ENCODE measurements at regions not wholly inside any gene's neighbourhood (a gene's known extent, or its start where the extent isn't known, plus 50 kb on each side); places are given as distances from the start of the nearest gene placed in this dataset.

DNA sequence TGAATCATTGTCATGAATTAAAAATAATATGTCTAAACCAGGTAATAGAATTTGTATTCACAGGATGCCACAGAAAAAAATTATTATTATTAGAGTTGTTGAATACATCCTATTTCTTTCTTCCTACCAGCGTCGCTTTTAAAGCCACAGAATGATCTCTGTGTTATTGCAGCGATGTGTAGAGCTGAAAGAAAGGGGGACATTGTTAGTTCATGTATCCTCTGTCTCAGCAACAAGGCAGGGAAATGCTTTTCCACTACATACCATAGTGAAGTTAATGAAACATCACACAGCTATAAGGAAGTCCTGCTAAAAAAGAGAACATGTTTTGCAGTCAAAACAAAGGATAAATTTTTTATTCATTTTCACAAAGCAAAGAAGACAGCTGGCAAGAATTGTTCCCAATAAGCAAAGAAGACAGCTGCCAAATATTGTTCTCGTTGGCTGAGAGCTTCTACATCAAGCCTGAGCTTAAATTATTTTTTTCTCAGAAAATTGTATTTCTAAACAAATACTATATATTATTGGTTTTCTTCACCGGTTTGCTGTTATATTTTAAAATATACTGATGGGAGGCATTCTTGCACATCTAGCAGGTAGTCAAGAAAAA lies 1234.4 kb downstream of the SUCLG1 start:
- Histone ChIP-seq H4K20me1 (ENCODE audit: insufficient read depth, low read length) (no peaks in the 10 kb centered on the region), H3K4me2 (ENCODE audit: insufficient read depth, low read length) (no peak overlapping the region), H3K36me3 (ENCODE audit: insufficient read depth, low read length) (no peaks in the 10 kb centered on the region), H2AFZ (ENCODE audit: low read depth, low read length) (no peak overlapping the region), H3K27ac (ENCODE audit: low read length) (no peak overlapping the region), H3K4me1 (ENCODE audit: insufficient read depth, low read length) (no peaks in the 10 kb centered on the region), H3K79me2 (ENCODE audit: insufficient read depth, low read length) (no peaks in the 10 kb centered on the region), H3K27me3 (ENCODE audit: insufficient read depth, low read length, poor library complexity) (no peaks in the 10 kb centered on the region), H3K9ac (ENCODE audit: low read depth, low read length) (no peak overlapping the region), H3K9me3 (ENCODE audit: insufficient read depth, low read length, severe bottlenecking) (no peaks in the 10 kb centered on the region), H3K4me3 (ENCODE audit: low read depth in 1 of 2, low read length in 2 of 2) (no peak overlapping the region)
- no peak for DNase-seq
- ATAC-seq (ENCODE audit: insufficient read depth, low read depth) = no peak
- TF ChIP-seq EZH2 (IDR thresholded peaks at IDR 0.05; ENCODE audit: borderline replicate concordance, low read depth, low read length, severe bottlenecking) = no peak
- TF ChIP-seq, protein P1, sequence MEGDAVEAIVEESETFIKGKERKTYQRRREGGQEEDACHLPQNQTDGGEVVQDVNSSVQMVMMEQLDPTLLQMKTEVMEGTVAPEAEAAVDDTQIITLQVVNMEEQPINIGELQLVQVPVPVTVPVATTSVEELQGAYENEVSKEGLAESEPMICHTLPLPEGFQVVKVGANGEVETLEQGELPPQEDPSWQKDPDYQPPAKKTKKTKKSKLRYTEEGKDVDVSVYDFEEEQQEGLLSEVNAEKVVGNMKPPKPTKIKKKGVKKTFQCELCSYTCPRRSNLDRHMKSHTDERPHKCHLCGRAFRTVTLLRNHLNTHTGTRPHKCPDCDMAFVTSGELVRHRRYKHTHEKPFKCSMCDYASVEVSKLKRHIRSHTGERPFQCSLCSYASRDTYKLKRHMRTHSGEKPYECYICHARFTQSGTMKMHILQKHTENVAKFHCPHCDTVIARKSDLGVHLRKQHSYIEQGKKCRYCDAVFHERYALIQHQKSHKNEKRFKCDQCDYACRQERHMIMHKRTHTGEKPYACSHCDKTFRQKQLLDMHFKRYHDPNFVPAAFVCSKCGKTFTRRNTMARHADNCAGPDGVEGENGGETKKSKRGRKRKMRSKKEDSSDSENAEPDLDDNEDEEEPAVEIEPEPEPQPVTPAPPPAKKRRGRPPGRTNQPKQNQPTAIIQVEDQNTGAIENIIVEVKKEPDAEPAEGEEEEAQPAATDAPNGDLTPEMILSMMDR (IDR thresholded peaks at IDR 0.05; ENCODE audit: borderline replicate concordance, extremely low read depth, low read length, poor library complexity, severe bottlenecking) = no peak

DNA sequence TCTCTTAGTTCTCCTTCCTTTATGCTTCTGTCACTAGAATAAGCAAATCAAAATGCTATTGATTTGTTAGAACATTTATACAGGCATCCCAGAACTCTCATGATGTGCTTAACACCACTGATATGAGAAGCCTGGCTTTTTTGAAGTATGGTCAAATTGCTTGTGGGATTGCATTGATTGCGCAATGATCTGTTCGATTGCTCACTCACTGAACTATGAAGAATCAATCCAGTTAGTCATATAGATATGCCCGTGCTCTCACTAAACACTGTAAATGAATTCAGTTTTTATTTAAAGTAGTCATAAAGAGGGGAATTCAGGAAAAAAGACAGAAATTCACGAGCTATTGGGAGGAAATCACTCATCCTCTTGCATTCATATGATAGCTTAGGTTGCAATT lies 1237.8 kb downstream of the SUCLG1 start:
- no peak for ATAC-seq (ENCODE audit: insufficient read depth, low read depth)
- TF ChIP-seq EZH2 (IDR thresholded peaks at IDR 0.05; ENCODE audit: borderline replicate concordance, low read depth, low read length, severe bottlenecking) = no peak
- TF ChIP-seq, protein P1 (IDR thresholded peaks at IDR 0.05; ENCODE audit: borderline replicate concordance, extremely low read depth, low read length, poor library complexity, severe bottlenecking) = no peak
- no peak overlapping the region for H3K9ac ChIP-seq (ENCODE audit: low read depth, low read length)
- H3K4me1 ChIP-seq (ENCODE audit: insufficient read depth, low read length) = no peaks in the 10 kb centered on the region
- H3K27ac ChIP-seq (ENCODE audit: low read length) = no peak overlapping the region
- no peak overlapping the region for H3K4me2 ChIP-seq (ENCODE audit: insufficient read depth, low read length)
- no peak overlapping the region for H2AFZ ChIP-seq (ENCODE audit: low read depth, low read length)
- H3K9me3 ChIP-seq (ENCODE audit: insufficient read depth, low read length, severe bottlenecking) = no peaks in the 10 kb centered on the region
- DNase-seq = no peak
- no peaks in the 10 kb centered on the region for H3K36me3 ChIP-seq (ENCODE audit: insufficient read depth, low read length)
- H3K27me3 ChIP-seq (ENCODE audit: insufficient read depth, low read length, poor library complexity) = no peaks in the 10 kb centered on the region
- no peaks in the 10 kb centered on the region for H4K20me1 ChIP-seq (ENCODE audit: insufficient read depth, low read length)
- H3K4me3 ChIP-seq (ENCODE audit: low read depth in 1 of 2, low read length in 2 of 2) = no peak overlapping the region
- H3K79me2 ChIP-seq (ENCODE audit: insufficient read depth, low read length) = no peaks in the 10 kb centered on the region

DNA sequence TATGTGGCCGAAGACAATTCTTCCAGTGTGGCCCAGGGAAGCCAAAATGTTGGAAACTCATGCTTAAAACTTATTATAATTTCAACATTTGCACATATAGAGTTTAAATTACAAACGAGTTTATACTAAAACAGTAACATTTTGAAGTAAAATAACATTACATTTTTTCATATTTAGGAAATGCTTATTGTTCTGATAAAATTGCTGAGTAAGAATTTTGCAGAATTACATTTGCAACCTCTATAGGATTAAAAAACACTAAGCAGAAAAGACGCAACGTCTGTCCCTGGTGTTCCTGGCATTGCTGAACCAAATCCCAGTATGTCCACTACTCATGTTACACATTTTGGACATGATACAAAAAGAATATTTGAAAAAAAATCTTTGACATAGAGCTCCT lies 1241.2 kb downstream of the SUCLG1 start:
- H4K20me1 ChIP-seq (ENCODE audit: insufficient read depth, low read length) = no peaks in the 10 kb centered on the region
- ATAC-seq (ENCODE audit: insufficient read depth, low read depth) = no peak
- no peaks in the 10 kb centered on the region for H3K79me2 ChIP-seq (ENCODE audit: insufficient read depth, low read length)
- no peak overlapping the region for H2AFZ ChIP-seq (ENCODE audit: low read depth, low read length)
- H3K9me3 ChIP-seq (ENCODE audit: insufficient read depth, low read length, severe bottlenecking) = no peaks in the 10 kb centered on the region
- no peak for DNase-seq
- H3K9ac ChIP-seq (ENCODE audit: low read depth, low read length) = no peak overlapping the region
- TF ChIP-seq, protein P1 (IDR thresholded peaks at IDR 0.05; ENCODE audit: borderline replicate concordance, extremely low read depth, low read length, poor library complexity, severe bottlenecking) = no peak
- no peak for TF ChIP-seq EZH2 (IDR thresholded peaks at IDR 0.05; ENCODE audit: borderline replicate concordance, low read depth, low read length, severe bottlenecking)
- no peaks in the 10 kb centered on the region for H3K36me3 ChIP-seq (ENCODE audit: insufficient read depth, low read length)
- no peak overlapping the region for H3K4me3 ChIP-seq (ENCODE audit: low read depth in 1 of 2, low read length in 2 of 2)
- H3K27ac ChIP-seq (ENCODE audit: low read length) = no peak overlapping the region
- no peaks in the 10 kb centered on the region for H3K27me3 ChIP-seq (ENCODE audit: insufficient read depth, low read length, poor library complexity)
- H3K4me2 ChIP-seq (ENCODE audit: insufficient read depth, low read length) = no peak overlapping the region
- H3K4me1 ChIP-seq (ENCODE audit: insufficient read depth, low read length) = no peaks in the 10 kb centered on the region
